ENCODE measurements at regions not wholly inside any gene's neighbourhood (a gene's known extent, or its start where the extent isn't known, plus 50 kb on each side); places are given as distances from the start of the nearest gene placed in this dataset.

DNA sequence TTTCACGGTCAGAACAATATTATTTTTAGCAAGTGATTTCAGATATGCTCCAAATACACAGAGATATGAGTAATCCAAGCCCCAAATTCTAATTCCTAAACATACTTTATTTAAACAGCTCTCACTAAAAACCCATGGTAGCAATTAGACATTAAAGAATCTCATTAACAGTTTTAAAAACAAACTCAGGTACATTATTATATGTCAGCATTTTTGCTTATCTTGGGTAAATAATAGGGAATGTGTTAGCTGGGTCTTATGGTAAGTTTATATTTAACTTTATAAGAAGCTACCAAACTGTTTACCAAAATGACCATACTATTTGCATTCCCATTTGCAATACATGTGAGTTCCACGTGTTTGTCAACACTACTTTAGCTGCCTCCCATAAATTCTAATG is 511.1 kb downstream of the HTR1A start:
- Histone ChIP-seq H3K27ac (ENCODE audit: low read depth, low read length, poor library complexity, severe bottlenecking) (no peak overlapping the region), H3K27me3 (ENCODE audit: insufficient read depth, low read length) (no peaks in the 10 kb centered on the region), H3K9me3 (ENCODE audit: low read length) (no peaks in the 10 kb centered on the region), H3K9ac (ENCODE audit: low read length) (no peak overlapping the region), H3K79me2 (ENCODE audit: insufficient read depth, low read length) (no peaks in the 10 kb centered on the region), H3K9me2 (ENCODE audit: low read depth, low read length) (no peaks in the 10 kb centered on the region), H3K36me3 (ENCODE audit: insufficient read depth, low read length) (no peaks in the 10 kb centered on the region), H4K20me1 (ENCODE audit: insufficient read depth, low read length) (no peaks in the 10 kb centered on the region), H3F3A (ENCODE audit: insufficient read depth, low read length) (no peaks in the 10 kb centered on the region), H2AFZ (ENCODE audit: low read length) (no peak overlapping the region), H3K4me3 (ENCODE audit: low read depth, low read length, poor library complexity, severe bottlenecking) (no peak overlapping the region), H3K4me2 (ENCODE audit: low read length) (no peak overlapping the region), H3K4me1 (ENCODE audit: insufficient read depth, low read length, severe bottlenecking) (no peaks in the 10 kb centered on the region)
- TF ChIP-seq, protein P1, sequence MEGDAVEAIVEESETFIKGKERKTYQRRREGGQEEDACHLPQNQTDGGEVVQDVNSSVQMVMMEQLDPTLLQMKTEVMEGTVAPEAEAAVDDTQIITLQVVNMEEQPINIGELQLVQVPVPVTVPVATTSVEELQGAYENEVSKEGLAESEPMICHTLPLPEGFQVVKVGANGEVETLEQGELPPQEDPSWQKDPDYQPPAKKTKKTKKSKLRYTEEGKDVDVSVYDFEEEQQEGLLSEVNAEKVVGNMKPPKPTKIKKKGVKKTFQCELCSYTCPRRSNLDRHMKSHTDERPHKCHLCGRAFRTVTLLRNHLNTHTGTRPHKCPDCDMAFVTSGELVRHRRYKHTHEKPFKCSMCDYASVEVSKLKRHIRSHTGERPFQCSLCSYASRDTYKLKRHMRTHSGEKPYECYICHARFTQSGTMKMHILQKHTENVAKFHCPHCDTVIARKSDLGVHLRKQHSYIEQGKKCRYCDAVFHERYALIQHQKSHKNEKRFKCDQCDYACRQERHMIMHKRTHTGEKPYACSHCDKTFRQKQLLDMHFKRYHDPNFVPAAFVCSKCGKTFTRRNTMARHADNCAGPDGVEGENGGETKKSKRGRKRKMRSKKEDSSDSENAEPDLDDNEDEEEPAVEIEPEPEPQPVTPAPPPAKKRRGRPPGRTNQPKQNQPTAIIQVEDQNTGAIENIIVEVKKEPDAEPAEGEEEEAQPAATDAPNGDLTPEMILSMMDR (IDR thresholded peaks at IDR 0.05; ENCODE audit: low read length) = no peak
- TF ChIP-seq EZH2 (IDR thresholded peaks at IDR 0.05; ENCODE audit: borderline replicate concordance, low read length) = no peak

DNA sequence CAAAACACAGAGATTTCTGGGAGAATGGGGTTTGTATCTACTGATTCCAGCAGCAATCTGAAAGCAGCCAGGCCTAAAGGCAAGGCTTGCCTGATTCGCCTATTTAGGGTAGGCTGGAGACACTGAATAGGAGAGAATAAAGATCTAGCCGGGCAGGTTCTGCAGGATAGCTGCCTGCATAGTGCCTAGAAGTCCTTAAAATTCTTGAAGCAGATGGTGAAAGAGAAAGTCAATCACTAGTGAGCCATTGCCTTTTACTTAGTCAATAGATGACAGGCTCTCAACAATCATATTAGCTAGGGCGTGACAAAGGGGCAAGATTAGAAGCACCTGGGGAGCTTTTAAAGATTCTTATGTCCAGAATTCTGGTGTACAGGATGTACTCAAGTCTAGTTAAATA is 522.7 kb downstream of the HTR1A start:
- no peaks in the 10 kb centered on the region for H3K9me3 ChIP-seq (ENCODE audit: low read length)
- no peak overlapping the region for H3K27ac ChIP-seq (ENCODE audit: low read depth, low read length, poor library complexity, severe bottlenecking)
- H3K4me3 ChIP-seq (ENCODE audit: low read depth, low read length, poor library complexity, severe bottlenecking) = no peak overlapping the region
- no peak overlapping the region for H3K4me2 ChIP-seq (ENCODE audit: low read length)
- no peaks in the 10 kb centered on the region for H3K4me1 ChIP-seq (ENCODE audit: insufficient read depth, low read length, severe bottlenecking)
- no peaks in the 10 kb centered on the region for H4K20me1 ChIP-seq (ENCODE audit: insufficient read depth, low read length)
- no peak for TF ChIP-seq EZH2 (IDR thresholded peaks at IDR 0.05; ENCODE audit: borderline replicate concordance, low read length)
- TF ChIP-seq, protein P1 (IDR thresholded peaks at IDR 0.05; ENCODE audit: low read length) = no peak
- H2AFZ ChIP-seq (ENCODE audit: low read length) = no peak overlapping the region
- H3F3A ChIP-seq (ENCODE audit: insufficient read depth, low read length) = no peaks in the 10 kb centered on the region
- no peaks in the 10 kb centered on the region for H3K79me2 ChIP-seq (ENCODE audit: insufficient read depth, low read length)
- no peaks in the 10 kb centered on the region for H3K27me3 ChIP-seq (ENCODE audit: insufficient read depth, low read length)
- H3K9me2 ChIP-seq (ENCODE audit: low read depth, low read length) = no peaks in the 10 kb centered on the region
- no peak overlapping the region for H3K9ac ChIP-seq (ENCODE audit: low read length)
- no peaks in the 10 kb centered on the region for H3K36me3 ChIP-seq (ENCODE audit: insufficient read depth, low read length)

DNA sequence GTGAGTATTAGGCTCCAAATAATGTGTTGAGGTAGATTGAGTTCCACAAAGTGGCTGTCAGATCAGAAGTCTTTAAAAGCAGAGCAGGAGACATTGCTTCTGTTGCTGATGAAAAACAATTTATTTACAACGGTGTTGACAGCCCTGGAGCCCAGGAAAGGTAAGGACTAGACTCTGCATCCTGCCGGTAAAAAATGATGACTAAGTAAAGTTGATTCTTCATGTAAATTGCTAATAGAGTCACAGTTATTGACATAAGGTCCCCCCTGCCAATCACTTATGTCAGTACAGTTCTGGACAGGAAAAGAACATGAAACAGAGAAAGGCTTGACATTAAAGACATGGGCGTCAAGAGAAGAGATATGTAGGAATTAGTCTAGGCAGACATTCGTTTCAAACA is 552.5 kb downstream of the HTR1A start:
- H3K79me2 ChIP-seq (ENCODE audit: insufficient read depth, low read length) = no peaks in the 10 kb centered on the region
- H3K4me2 ChIP-seq (ENCODE audit: low read length) = no peak overlapping the region
- no peak overlapping the region for H3K9ac ChIP-seq (ENCODE audit: low read length)
- H3K9me3 ChIP-seq (ENCODE audit: low read length) = no peaks in the 10 kb centered on the region
- H3F3A ChIP-seq (ENCODE audit: insufficient read depth, low read length) = no peaks in the 10 kb centered on the region
- H4K20me1 ChIP-seq (ENCODE audit: insufficient read depth, low read length) = no peaks in the 10 kb centered on the region
- TF ChIP-seq, protein P1 (IDR thresholded peaks at IDR 0.05; ENCODE audit: low read length) = no peak
- no peak for TF ChIP-seq EZH2 (IDR thresholded peaks at IDR 0.05; ENCODE audit: borderline replicate concordance, low read length)
- H3K36me3 ChIP-seq (ENCODE audit: insufficient read depth, low read length) = no peaks in the 10 kb centered on the region
- H3K9me2 ChIP-seq (ENCODE audit: low read depth, low read length) = no peaks in the 10 kb centered on the region
- no peak overlapping the region for H3K4me3 ChIP-seq (ENCODE audit: low read depth, low read length, poor library complexity, severe bottlenecking)
- no peaks in the 10 kb centered on the region for H3K27me3 ChIP-seq (ENCODE audit: insufficient read depth, low read length)
- H3K4me1 ChIP-seq (ENCODE audit: insufficient read depth, low read length, severe bottlenecking) = no peaks in the 10 kb centered on the region
- no peak overlapping the region for H2AFZ ChIP-seq (ENCODE audit: low read length)
- no peak overlapping the region for H3K27ac ChIP-seq (ENCODE audit: low read depth, low read length, poor library complexity, severe bottlenecking)

Measured in OCI-LY1 (cell line).